Stimulated activated naive B cell treated with anti-CD40 and anti-IgM and Interleukin-4, amounts not matched to agents 10 μg/mL and 1 μg/mL and 100 μg/mL, for 72 hours (primary cell): ENCODE measurements at regions not wholly inside any gene's neighbourhood (a gene's known extent, or its start where the extent isn't known, plus 50 kb on each side); places are given as distances from the start of the nearest gene placed in this dataset.
"Not testable (repeated sequence)": the region's sequence is repeated elsewhere in the genome, so short reads cannot be mapped to it uniquely, and the experiment has no call there.

Experiments used
- ATAC-seq, 2 donors: fragments of 150-1000 bp; cut with Tn5 transposase; replicated peaks; 2 replicates each; pipeline ENCODE4 v1.10.0; 2021; ENCODE audit warnings: moderate library complexity in 1 of 2
- DNase-seq: peaks from one replicate; pipeline ENCODE4 v3.0.0; 2021
- H3K27ac Mint-ChIP-seq: one replicate; pipeline ENCODE4 v1.8.0; 2022; ENCODE audit warnings: mild to moderate bottlenecking, mixed read lengths
- H3K27me3 Mint-ChIP-seq, 2 donors: one replicate each; pipeline ENCODE4 v1.8.0; 2022; ENCODE audit warnings: mixed read lengths in 2 of 2
- H3K36me3 Mint-ChIP-seq, 2 donors: one replicate each; pipeline ENCODE4 v1.8.0; 2022; ENCODE audit warnings: mixed read lengths in 2 of 2, mild to moderate bottlenecking in 1 of 2
- H3K4me1 Mint-ChIP-seq, 2 donors: one replicate each; pipeline ENCODE4 v1.8.0; 2022; ENCODE audit warnings: mixed read lengths in 2 of 2, mild to moderate bottlenecking in 1 of 2
- H3K4me3 Mint-ChIP-seq, 2 donors: one replicate each; pipeline ENCODE4 v1.8.0; 2022; ENCODE audit warnings: mild to moderate bottlenecking in 2 of 2, mixed read lengths in 2 of 2, moderate library complexity in 1 of 2
- H3K9me3 Mint-ChIP-seq, 2 donors: one replicate each; pipeline ENCODE4 v1.8.0; 2022; ENCODE audit warnings: mixed read lengths in 2 of 2, mild to moderate bottlenecking in 1 of 2

DNA sequence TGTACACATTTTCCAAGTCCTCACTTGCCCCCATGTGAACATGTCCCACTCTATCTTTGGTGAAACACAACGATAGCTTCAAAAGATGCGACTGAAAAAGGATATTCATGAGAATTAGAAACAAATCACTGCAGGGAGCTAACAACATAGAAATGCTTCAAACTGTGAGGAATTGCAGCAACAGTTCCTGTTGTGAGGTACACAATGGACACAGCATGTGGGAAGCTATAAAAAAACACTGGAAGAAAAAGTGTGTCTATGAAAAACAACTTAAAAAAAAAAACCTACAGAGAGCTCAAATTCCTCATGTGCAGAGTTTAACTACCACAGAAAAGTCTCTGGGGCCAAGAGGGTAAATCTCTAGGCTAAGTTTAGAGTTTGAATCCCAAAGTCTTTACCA lies 51.6 kb upstream of the BLTP1 start:
- peaks cover 0 to 3% of the 10 kb centered on the region in 2 donors for H3K9me3 Mint-ChIP-seq
- DNase-seq (no peak), ATAC-seq (no peak)
- no peak overlapping the region for H3K4me3 Mint-ChIP-seq
- H3K4me1 Mint-ChIP-seq, result no peaks in the 10 kb centered on the region
- no peaks in the 10 kb centered on the region for H3K36me3 Mint-ChIP-seq
- H3K27me3 Mint-ChIP-seq, result peaks cover 21 to 34% of the 10 kb centered on the region in 2 donors
- H3K27ac Mint-ChIP-seq, result no peak overlapping the region

DNA sequence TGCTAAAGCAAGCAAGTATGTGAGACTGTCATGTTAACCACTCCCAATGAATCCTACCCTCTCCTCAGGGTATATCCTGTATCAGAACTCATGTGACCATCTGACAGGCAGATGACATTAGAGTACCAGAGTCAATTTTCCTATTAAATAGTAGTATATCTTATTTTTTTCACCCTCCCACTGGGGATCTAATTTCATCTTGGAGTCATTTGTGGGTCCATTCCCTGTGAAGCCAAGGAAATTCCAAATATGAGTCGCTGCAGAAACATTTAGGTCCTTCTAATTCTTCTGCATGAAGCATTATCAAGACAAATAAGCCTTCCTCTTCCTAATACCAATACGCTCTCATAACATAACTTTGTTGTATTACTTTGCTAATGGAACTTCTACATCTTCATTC lies 52.2 kb upstream of the BLTP1 start:
- H3K4me1 Mint-ChIP-seq, result no peaks in the 10 kb centered on the region
- H3K9me3 Mint-ChIP-seq, result peaks cover 0 to 6% of the 10 kb centered on the region in 2 donors
- H3K27ac Mint-ChIP-seq, result no peak overlapping the region
- H3K4me3 Mint-ChIP-seq, result no peak overlapping the region
- ATAC-seq (no peak), DNase-seq (no peak)
- H3K36me3 Mint-ChIP-seq, result no peaks in the 10 kb centered on the region
- peaks cover 22 to 37% of the 10 kb centered on the region in 2 donors for H3K27me3 Mint-ChIP-seq

DNA sequence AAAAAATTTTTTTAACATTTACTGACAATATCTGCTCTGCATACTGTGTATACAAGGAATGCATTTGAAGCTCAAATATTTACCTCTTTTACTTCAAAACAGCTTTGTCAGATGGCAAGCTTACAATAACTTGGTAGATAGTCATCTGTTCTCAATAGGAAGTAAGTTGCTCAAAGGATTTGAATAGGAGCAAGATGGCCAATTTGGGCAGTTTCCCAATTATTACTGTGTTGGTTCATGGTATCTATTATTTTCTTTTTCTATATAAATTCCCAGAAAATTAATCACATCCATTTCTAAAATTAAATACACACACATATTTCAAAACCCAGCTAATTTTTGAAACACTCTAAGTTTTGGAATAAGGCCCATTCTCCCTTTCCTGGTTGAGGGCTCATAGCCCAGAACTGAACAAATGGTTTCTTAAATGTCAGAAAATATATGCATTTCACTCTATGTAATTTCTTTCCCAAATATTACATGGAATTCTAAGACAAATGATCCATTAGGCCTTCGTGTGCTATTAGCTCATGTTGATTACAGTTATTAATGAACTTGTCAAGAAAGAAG lies 60.2 kb upstream of the BLTP1 start:
- Mint-ChIP-seq H3K36me3 (no peaks in the 10 kb centered on the region), H3K27ac (no peak overlapping the region), H3K9me3 (peaks cover 0 to 6% of the 10 kb centered on the region in 2 donors), H3K4me1 (no peaks in the 10 kb centered on the region), H3K27me3 (peaks cover 25 to 27% of the 10 kb centered on the region in 2 donors), H3K4me3 (no peak overlapping the region)
- DNase-seq (no peak), ATAC-seq (no peak)

DNA sequence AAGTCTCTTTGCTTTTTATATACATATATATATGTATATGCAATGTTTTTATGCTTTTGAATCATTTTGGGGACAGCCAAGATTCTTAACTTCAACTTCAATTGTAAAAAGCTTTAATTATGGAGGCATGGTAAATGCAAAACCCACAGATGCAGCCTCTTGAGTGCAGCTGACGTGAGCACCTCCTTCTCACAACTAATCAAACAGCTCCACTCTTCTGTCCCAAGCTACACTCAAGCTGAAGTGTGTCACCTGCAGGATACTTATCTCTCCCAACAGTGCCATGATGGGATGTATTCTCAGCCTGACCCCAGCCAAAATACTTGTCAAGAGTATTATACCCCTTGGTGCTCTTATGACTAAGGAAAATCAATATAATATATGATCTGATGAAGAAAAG lies 60.7 kb upstream of the BLTP1 start:
- ATAC-seq (no peak), DNase-seq (no peak)
- peak overlapping the region; percentile 53 for H3K27ac Mint-ChIP-seq
- H3K4me3 Mint-ChIP-seq, result no peak overlapping the region
- peaks cover 0 to 9% of the 10 kb centered on the region in 2 donors for H3K9me3 Mint-ChIP-seq
- H3K36me3 Mint-ChIP-seq, result no peaks in the 10 kb centered on the region
- peaks cover 19 to 26% of the 10 kb centered on the region in 2 donors for H3K27me3 Mint-ChIP-seq
- H3K4me1 Mint-ChIP-seq, result no peaks in the 10 kb centered on the region

DNA sequence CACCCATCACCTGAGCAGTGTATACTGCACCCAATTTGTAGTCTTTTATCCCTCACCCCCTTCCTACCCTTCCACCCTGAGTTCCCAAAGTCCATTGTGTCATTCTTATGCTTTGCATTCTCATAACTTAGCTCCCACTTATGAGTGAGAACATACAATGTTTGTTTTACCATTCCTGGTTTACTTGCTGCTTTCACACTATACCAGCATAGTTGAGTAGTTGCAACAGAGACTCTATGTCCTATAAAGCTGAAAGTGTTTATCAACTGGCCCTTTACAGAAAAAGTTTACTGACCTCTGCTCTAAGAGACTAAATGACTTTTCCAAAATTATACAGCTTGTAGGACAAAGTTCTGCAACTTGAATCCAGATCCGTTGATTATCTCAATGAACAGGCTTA lies 61.1 kb upstream of the BLTP1 start:
- H3K4me1 Mint-ChIP-seq, result no peaks in the 10 kb centered on the region
- no peak overlapping the region for H3K27ac Mint-ChIP-seq
- H3K36me3 Mint-ChIP-seq, result no peaks in the 10 kb centered on the region
- DNase-seq (no peak), ATAC-seq (no peak)
- peaks cover 16 to 22% of the 10 kb centered on the region in 2 donors for H3K27me3 Mint-ChIP-seq
- no peak overlapping the region for H3K4me3 Mint-ChIP-seq
- H3K9me3 Mint-ChIP-seq, result peaks cover 0 to 7% of the 10 kb centered on the region in 2 donors

DNA sequence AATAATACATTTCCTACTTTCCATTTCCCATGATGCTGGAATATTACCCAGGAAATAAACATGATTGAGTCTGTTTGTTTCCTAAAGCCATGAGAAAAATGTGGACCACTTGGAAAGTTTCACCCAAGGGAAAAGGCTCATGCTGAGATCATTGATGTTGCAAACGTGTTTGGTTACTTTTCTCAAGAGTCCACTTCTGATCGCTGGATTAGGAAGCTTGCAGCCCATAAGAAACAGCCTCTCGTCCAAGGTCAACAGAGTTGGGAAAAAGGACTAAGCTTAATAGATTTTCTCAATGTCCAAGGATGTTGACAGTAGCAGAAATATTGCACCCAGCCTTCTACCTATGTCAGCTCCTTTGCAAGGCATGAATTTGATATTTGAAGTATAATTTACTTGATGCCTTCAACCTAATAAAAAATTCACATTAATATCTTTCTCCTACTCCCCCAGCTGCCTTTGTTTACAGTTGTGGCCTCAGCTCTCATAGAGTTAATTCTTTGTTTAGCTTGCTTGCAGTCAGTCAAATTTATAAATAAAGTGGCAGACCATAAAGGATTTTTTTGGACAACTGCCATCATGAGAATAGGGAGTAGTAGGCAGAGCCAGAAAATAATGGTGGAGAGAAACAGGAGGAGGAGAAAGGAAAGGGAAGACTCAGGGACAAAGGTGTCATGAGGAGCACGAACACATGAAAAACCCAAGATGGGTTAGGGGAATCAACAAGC lies 65.6 kb upstream of the BLTP1 start:
- H3K9me3 Mint-ChIP-seq, result peaks cover 0 to 4% of the 10 kb centered on the region in 2 donors
- H3K4me3 Mint-ChIP-seq, result no peak overlapping the region
- no peaks in the 10 kb centered on the region for H3K36me3 Mint-ChIP-seq
- no peaks in the 10 kb centered on the region for H3K4me1 Mint-ChIP-seq
- ATAC-seq (no peak), DNase-seq (no peak)
- H3K27me3 Mint-ChIP-seq, result peaks cover 12 to 20% of the 10 kb centered on the region in 2 donors
- no peak overlapping the region for H3K27ac Mint-ChIP-seq

DNA sequence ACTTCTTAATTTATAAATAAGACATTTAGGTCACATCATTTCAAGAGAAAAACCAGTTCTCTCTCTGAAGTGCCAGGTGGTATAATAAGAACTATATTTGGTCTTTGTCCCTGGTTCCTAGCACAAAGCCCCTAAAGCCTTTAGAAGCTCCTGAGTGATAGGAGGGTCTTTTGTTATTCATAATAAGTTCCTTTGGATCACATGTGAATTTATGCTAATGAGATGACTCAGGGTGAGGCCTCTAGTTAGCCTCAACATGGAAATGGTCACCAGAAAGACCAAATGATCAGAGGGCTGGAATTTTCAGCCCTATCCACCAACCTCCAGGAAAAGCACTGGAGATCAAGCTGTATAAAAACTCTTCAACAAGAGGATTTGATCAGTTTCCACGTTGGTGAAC lies 68.1 kb upstream of the BLTP1 start:
- H3K36me3 Mint-ChIP-seq, result no peaks in the 10 kb centered on the region
- peaks cover 0 to 4% of the 10 kb centered on the region in 2 donors for H3K9me3 Mint-ChIP-seq
- no peak for ATAC-seq

DNA sequence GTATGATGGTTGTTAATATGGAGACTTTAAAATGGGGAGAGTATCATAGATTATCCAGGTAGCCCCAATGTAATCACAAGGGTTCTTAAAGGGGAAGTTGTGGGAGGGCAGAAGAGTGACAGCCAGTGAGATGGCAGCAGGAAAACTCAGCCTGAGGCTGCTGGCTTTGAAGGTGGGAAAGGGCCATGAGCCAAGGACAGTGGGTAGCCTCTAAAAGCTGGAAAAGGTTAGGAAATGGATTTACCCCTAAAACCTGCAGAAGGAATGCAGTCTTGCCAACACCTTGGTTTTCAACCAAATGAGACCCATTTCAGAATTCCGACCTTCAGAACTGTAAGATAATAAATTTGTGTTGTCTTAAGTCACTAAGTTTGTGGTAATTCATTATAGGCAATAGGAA lies 68.8 kb upstream of the BLTP1 start:
- Mint-ChIP-seq H3K36me3 (no peaks in the 10 kb centered on the region), H3K27ac (no peak overlapping the region)
- no peak for ATAC-seq

More for the DNA sequence above, 68.1 kb upstream of the BLTP1 start:
- DNase-seq, result no peak
- H3K4me3 Mint-ChIP-seq, result no peak overlapping the region
- no peak overlapping the region for H3K27ac Mint-ChIP-seq
- no peaks in the 10 kb centered on the region for H3K4me1 Mint-ChIP-seq
- peaks cover 15 to 26% of the 10 kb centered on the region in 2 donors for H3K27me3 Mint-ChIP-seq

DNA sequence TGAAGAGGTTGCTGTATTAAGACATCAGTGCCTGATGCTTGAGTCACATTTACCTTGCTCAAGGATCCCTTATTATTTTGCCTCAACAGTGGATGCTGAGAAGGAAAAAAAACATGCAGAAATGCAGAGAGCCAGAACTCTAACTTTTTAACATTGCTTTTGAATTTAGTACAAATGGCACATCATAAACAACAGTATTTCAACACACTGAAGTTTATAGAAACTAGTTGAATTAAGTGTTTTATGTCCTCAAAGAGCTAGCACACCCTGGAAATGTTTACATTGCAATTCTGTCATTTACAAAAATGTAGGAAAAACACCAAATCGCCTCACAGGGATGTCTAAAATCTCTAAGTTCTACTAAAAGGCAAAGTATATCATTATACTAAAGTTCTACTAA lies 69.5 kb upstream of the BLTP1 start:
- no peak for ATAC-seq
- Mint-ChIP-seq H3K36me3 (no peaks in the 10 kb centered on the region), H3K9me3 (peaks cover 0 to 4% of the 10 kb centered on the region in 2 donors), H3K4me3 (no peak overlapping the region), H3K27me3 (peaks cover 18 to 23% of the 10 kb centered on the region in 2 donors), H3K4me1 (no peaks in the 10 kb centered on the region), H3K27ac (no peak overlapping the region)
- DNase-seq, result no peak

More for the DNA sequence above, 68.8 kb upstream of the BLTP1 start:
- DNase-seq, result no peak
- H3K4me1 Mint-ChIP-seq, result no peaks in the 10 kb centered on the region
- no peak overlapping the region for H3K4me3 Mint-ChIP-seq
- H3K27me3 Mint-ChIP-seq, result peaks cover 18 to 25% of the 10 kb centered on the region in 2 donors
- peaks cover 0 to 4% of the 10 kb centered on the region in 2 donors for H3K9me3 Mint-ChIP-seq

DNA sequence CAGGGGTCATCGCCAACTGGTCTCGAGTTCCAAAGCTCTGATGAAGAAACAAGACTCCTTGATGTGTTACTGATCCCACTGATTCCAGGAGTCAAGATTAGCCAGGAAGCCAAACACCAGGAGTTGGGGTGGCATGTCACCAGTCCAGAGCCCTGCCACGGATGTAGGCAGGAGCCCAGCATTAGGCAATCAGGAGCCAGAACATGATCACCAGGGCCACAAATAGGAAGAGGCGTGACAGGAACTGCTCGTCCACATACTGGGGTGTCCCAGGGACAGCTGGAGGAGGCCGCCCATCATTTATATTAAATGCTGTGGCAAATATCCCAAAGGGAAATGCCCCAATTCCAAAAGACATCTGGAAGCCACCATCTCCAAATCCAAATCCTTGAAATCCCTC lies 74.5 kb upstream of the BLTP1 start:
- H3K4me1 Mint-ChIP-seq, H3K36me3 Mint-ChIP-seq, H3K27ac Mint-ChIP-seq, ATAC-seq, DNase-seq, H3K4me3 Mint-ChIP-seq, H3K9me3 Mint-ChIP-seq: not testable (repeated sequence)
- peaks cover 19 to 21% of the 10 kb centered on the region in 2 donors for H3K27me3 Mint-ChIP-seq

DNA sequence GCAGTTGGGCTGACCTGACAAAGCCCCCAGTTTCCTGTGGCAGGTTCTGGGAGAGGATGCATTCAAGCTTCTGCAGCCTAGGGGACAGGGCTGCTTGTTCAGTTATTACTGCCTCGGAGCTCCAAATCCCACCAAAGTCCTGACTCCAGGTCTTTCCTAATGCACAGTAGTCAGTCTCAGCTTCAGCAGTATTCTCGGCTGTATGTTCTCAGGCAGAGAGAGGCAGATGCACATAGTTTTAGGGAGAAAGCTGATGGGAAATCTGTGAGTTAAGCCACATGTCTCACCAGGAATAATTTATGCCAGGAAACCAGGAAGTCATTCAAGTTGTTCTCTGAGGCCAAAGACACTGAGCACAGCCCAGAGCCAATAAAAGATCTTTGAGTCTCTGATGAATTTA lies 75.3 kb upstream of the BLTP1 start:
- not testable (repeated sequence) for H3K36me3 Mint-ChIP-seq, DNase-seq, H3K4me1 Mint-ChIP-seq, H3K9me3 Mint-ChIP-seq, H3K27ac Mint-ChIP-seq, ATAC-seq, H3K4me3 Mint-ChIP-seq
- peaks cover 19 to 21% of the 10 kb centered on the region in 2 donors for H3K27me3 Mint-ChIP-seq

DNA sequence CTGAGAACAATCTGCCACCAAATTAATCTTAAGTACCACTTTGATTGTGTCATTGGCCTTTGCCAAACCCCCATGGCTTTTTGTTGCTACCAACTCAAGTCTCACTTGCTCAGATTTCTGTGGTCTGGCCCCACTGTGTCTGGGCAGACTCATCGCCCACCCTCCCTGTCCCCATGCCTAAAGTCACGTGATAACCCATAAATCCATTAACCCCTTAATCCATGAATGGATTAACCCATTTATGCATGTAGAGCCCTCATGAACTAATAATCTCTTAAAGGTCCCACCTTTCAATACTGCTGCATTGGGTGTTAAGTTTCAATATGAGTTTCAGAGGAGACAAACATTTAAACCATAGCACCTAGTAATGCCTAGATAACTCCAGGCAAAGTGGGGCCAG lies 78.5 kb upstream of the BLTP1 start:
- Mint-ChIP-seq H3K27me3 (peaks cover 8 to 9% of the 10 kb centered on the region in 2 donors), H3K36me3 (no peaks in the 10 kb centered on the region), H3K9me3 (no peaks in the 10 kb centered on the region), H3K4me1 (no peaks in the 10 kb centered on the region), H3K4me3 (no peak overlapping the region), H3K27ac (no peak overlapping the region)
- ATAC-seq, result no peak
- no peak for DNase-seq

DNA sequence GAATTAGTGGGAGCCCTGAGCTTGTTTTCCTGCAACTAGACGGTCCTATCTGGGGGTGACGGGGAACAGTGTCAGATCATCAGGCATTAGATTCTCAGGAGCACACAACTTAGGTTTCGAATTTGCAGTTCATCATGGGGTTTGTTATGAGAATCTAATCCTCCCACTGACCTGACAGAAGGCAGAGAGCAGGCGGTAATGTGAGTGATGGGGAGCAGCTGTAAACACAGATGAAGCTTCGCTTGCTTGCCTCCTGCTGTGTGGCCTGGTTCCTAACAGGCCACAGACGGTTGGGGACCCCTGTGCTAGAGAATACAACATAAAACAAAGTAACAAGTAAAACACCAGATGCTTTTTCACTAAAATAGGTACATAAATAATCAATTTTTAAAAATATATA lies 86.2 kb upstream of the BLTP1 start:
- Mint-ChIP-seq H3K36me3 (no peaks in the 10 kb centered on the region), H3K27me3 (no peaks in the 10 kb centered on the region), H3K27ac (no peak overlapping the region), H3K4me3 (no peak overlapping the region), H3K9me3 (no peaks in the 10 kb centered on the region), H3K4me1 (no peaks in the 10 kb centered on the region)
- no peak for ATAC-seq
- DNase-seq, result no peak

DNA sequence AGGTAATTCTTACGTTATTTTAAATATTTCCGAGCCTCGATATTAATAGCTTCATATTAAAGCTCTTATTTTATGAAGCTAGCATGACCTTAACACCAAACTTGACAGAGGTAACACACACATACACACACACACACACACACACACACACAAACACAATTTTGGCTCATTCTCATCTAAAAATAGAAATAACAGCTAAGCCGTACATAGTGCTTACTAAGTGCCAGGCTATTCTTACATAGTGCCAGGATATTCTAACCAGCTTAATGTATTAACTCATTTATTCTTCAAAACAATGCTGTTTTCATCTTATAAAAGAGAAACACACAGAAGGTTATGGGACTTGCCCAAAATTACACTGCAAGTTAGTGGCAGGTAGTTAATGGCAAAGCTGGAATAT lies 87.0 kb upstream of the BLTP1 start:
- ATAC-seq (no peak), DNase-seq (no peak)
- H3K36me3 Mint-ChIP-seq, result no peaks in the 10 kb centered on the region
- no peak overlapping the region for H3K4me3 Mint-ChIP-seq
- no peak overlapping the region for H3K27ac Mint-ChIP-seq
- no peaks in the 10 kb centered on the region for H3K27me3 Mint-ChIP-seq
- no peaks in the 10 kb centered on the region for H3K4me1 Mint-ChIP-seq
- no peaks in the 10 kb centered on the region for H3K9me3 Mint-ChIP-seq

DNA sequence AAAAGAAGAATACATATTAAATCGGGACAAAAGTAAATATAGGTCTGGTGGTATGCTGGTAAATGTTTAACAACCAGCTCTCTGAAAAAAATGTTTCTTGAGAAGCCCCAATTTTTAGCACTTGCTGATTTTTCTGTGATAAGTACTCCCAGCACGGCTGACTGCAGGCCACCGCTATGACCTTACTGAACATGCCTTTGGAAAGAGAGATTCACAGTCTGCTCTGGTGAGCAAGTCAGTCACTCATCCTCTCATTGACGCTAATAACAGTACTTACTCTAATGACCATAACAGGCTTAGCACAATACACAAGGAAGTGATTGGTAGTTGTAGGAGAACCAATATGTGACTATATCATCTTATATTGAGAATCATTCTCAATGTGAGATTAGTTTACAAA lies 98.9 kb upstream of the BLTP1 start:
- ATAC-seq, result no peak
- H3K4me3 Mint-ChIP-seq, result no peak overlapping the region

More for the DNA sequence above, 98.9 kb upstream of the BLTP1 start:
- DNase-seq, result no peak
- H3K4me1 Mint-ChIP-seq, result no peaks in the 10 kb centered on the region
- H3K27ac Mint-ChIP-seq, result no peak overlapping the region
- H3K9me3 Mint-ChIP-seq, result no peaks in the 10 kb centered on the region
- no peaks in the 10 kb centered on the region for H3K36me3 Mint-ChIP-seq
- peaks cover 3 to 5% of the 10 kb centered on the region in 2 donors for H3K27me3 Mint-ChIP-seq
